Keratinocyte (primary cell): ENCODE measurements at regions not wholly inside any gene's neighbourhood (a gene's known extent, or its start where the extent isn't known, plus 50 kb on each side); places are given as distances from the start of the nearest gene placed in this dataset.

Source experiments
- EZH2 ChIP-seq: IDR thresholded peaks from one replicate; pipeline ENCODE4 v1.6.1; 2012; ENCODE audit warnings: inconsistent platforms, mild to moderate bottlenecking, low read length, moderate library complexity
- TF ChIP-seq, protein P1 (sequence below), 3 experiments: IDR thresholded peaks in 1 of 3; conservative IDR thresholded peaks in 1 of 3; optimal IDR thresholded peaks in 1 of 3; 2 replicates in 2 of 3; 3 replicates in 1 of 3; pipeline versions ENCODE3 to v1.5.1; 2011; ENCODE audit warnings: low read length in 3 of 3, mild to moderate bottlenecking in 3 of 3, moderate library complexity in 2 of 3, control low read depth in 1 of 3, inconsistent platforms in 1 of 3; ENCODE audit not compliant: insufficient read depth in 2 of 3; ENCODE audit errors: extremely low read depth in 1 of 3

DNA sequence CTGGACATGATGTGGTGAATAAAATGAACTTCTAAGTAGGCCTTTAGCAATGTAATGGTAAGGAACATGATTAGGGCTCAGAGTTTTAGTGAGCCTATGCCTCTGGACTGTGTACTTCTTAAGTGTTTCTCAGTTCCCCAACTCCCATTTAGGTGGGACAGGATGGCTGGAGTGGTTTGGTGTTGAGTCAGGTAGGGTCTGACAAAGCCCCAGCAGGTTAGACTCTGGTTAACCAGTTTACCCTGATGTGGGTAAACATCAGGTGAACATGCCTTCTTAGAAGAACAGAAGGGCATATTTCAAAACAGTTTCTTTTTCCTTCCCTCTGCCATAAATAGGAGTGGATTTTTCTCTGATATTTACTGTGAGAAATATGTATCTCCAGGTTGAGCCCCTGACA is 1548.7 kb downstream of the GRIK2 start:
- TF ChIP-seq, protein P1, sequence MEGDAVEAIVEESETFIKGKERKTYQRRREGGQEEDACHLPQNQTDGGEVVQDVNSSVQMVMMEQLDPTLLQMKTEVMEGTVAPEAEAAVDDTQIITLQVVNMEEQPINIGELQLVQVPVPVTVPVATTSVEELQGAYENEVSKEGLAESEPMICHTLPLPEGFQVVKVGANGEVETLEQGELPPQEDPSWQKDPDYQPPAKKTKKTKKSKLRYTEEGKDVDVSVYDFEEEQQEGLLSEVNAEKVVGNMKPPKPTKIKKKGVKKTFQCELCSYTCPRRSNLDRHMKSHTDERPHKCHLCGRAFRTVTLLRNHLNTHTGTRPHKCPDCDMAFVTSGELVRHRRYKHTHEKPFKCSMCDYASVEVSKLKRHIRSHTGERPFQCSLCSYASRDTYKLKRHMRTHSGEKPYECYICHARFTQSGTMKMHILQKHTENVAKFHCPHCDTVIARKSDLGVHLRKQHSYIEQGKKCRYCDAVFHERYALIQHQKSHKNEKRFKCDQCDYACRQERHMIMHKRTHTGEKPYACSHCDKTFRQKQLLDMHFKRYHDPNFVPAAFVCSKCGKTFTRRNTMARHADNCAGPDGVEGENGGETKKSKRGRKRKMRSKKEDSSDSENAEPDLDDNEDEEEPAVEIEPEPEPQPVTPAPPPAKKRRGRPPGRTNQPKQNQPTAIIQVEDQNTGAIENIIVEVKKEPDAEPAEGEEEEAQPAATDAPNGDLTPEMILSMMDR (optimal IDR thresholded peaks at IDR 0.05 in 1 of 3, IDR thresholded peaks at IDR 0.05 in 1 of 3, conservative IDR thresholded peaks at IDR 0.05 in 1 of 3; ENCODE audit: extremely low read depth in 1 of 3, insufficient read depth in 2 of 3, low read length in 3 of 3), result no peak
- no peak for TF ChIP-seq EZH2
